Tibial nerve (tissue), 4 donors: ENCODE measurements at regions not wholly inside any gene's neighbourhood (a gene's known extent, or its start where the extent isn't known, plus 50 kb on each side); places are given as distances from the start of the nearest gene placed in this dataset.

Experiments
- CTCF ChIP-seq, 5 experiments: fragments of 200-600 bp in 3 of 5; fragments of 450-650 bp in 2 of 5; sonication (generic) in 3 of 5; IDR thresholded peaks; one replicate each; pipeline ENCODE4 v1.5.1; 2016 to 2019; ENCODE audit warnings: antibody characterized with exemption in 5 of 5, mild to moderate bottlenecking in 3 of 5, moderate library complexity in 2 of 5
- EP300 ChIP-seq, 2 donors: sonication (generic); formaldehyde crosslinking; IDR thresholded peaks; one replicate each; pipeline ENCODE4 v1.6.1; 2017; ENCODE audit warnings: antibody characterized with exemption in 2 of 2, mild to moderate bottlenecking in 1 of 2
- POLR2A ChIP-seq, 2 donors: fragments of 450-650 bp; IDR thresholded peaks; one replicate each; pipeline ENCODE4 v1.6.1; 2017; ENCODE audit warnings: antibody characterized with exemption in 2 of 2, mild to moderate bottlenecking in 2 of 2, moderate library complexity in 2 of 2

GRCh38 chr5:58143727-58144126 is 316.2 kb downstream of the PLK2 start:
- no peak for TF ChIP-seq POLR2A (IDR thresholded peaks at IDR 0.05)
- TF ChIP-seq CTCF (IDR thresholded peaks at IDR 0.05), result no peak
- TF ChIP-seq EP300 (IDR thresholded peaks at IDR 0.05), result no peak
